ENCODE measurements at regions not wholly inside any gene's neighbourhood (a gene's known extent, or its start where the extent isn't known, plus 50 kb on each side); places are given as distances from the start of the nearest gene placed in this dataset.
"Not testable (repeated sequence)": the region's sequence is repeated elsewhere in the genome, so short reads cannot be mapped to it uniquely, and the experiment has no call there.

- no peak for DNase-seq (ENCODE audit: low read depth)
Measured at GRCh38 chr18:54662986-54663385, 71.9 kb downstream of the DYNAP start.

DNA sequence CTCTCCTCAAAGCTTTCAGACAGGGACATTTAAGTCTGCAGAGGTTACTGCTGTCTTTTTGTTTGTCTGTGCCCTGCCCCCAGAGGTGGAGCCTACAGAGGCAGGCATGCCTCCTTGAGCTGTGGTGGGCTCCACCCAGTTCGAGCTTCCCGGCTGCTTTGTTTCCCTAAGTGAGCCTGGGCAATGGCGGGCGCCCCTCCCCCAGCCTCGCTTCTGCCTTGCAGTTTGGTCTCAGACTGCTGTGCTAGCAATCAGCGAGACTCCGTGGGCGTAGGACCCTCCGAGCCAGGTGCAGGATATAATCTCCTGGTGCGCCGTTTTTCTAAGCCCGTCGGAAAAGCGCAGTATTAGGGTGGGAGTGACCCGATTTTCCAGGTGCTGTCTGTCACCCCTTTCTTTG, 78.7 kb downstream of the DYNAP start:
- not testable (repeated sequence) for DNase-seq (ENCODE audit: low read depth)

- DNase-seq (ENCODE audit: low read depth) = no peak
Measured at GRCh38 chr18:54671291-54671881, 80.3 kb downstream of the DYNAP start.

DNA sequence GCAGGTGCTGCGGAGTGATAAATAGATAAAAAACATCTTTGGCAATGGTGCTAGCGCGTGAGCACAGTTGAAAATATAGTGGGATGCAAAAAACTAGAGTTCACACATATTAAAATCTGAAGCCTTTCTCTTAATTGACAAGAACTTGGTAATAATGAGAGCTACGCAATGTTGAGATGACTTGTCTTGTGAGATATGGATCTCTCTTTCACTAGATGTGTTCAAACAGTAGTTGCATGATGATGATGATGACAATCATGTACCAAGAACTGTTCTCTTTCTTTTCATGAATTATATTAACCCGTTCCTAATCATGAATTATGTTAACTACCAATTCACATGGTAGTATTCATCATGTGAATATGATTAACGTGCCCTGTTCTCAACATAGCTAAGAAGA, 81.1 kb downstream of the DYNAP start:
- DNase-seq (ENCODE audit: low read depth) = no peak

- no peak for DNase-seq (ENCODE audit: low read depth)
Measured at GRCh38 chr18:54672846-54673475, 81.9 kb downstream of the DYNAP start.

GRCh38 chr18:54673936-54674335, 82.9 kb downstream of the DYNAP start:
- no peak for DNase-seq (ENCODE audit: low read depth)

DNA sequence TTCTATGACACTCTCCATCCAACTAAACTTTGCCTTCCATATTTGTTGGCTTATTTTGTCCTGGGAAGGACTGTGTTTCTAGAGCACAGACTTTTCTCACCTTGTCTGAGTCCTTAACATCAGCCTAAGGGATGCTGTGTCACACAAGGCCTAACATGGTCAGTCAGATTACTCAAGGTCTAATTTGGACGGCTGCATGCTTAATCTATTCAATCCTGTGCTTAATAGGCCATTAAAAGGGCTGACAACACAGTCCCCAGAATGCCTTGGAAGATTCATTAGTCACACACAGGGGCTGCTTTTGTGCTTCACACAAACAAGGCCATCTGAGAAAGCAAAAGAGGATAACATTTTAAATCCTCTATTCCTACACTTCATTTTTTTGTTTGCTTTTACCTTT, 84.0 kb downstream of the DYNAP start:
- DNase-seq (ENCODE audit: low read depth) = no peak

GRCh38 chr18:54679318-54680149, 88.5 kb downstream of the DYNAP start:
- no peak for DNase-seq (ENCODE audit: low read depth)

- no peak for DNase-seq (ENCODE audit: low read depth)
Measured at GRCh38 chr18:54684784-54685183, 93.7 kb downstream of the DYNAP start.

- DNase-seq (ENCODE audit: low read depth) = no peak
Measured at GRCh38 chr18:54689319-54689718, 98.3 kb downstream of the DYNAP start.

DNA sequence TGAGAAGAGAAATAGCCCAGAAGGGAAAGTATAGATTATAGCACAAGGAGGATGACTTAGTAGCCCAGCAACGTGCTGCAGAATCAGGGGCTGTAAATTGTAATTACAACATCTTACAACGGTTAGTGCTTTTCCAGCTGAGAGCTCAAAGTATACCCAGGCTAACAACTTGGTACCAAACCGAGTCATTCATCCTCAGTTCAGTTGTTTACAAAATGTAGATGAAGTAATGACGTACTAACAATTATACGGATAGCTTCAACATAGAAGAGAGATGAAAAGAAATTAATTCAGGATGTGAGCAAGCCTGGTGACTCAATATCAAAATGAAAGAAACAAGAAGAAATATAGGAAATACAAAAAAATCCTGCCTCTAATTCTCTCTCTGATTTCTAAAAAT, 99.2 kb downstream of the DYNAP start:
- DNase-seq (ENCODE audit: low read depth) = no peak

DNA sequence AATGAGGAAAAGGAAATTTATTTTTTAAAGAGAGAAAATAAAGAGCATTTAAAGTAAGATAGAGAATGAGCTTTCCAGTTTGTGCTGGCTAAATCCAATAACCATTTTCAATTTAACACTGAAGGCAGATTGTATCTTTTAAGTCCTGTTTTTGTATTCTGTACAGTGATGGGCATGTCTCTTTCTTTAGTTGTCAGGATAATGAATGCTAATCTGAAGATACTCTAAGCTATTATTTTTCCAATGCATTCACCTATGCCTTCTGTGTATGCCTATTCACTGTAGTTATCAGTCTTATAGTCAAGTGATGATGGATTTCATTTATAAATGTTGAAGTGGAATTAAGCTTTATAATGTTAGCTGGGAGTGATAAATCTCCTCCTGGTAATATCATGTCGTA, 101.4 kb downstream of the DYNAP start:
- no peak for DNase-seq (ENCODE audit: low read depth)

DNA sequence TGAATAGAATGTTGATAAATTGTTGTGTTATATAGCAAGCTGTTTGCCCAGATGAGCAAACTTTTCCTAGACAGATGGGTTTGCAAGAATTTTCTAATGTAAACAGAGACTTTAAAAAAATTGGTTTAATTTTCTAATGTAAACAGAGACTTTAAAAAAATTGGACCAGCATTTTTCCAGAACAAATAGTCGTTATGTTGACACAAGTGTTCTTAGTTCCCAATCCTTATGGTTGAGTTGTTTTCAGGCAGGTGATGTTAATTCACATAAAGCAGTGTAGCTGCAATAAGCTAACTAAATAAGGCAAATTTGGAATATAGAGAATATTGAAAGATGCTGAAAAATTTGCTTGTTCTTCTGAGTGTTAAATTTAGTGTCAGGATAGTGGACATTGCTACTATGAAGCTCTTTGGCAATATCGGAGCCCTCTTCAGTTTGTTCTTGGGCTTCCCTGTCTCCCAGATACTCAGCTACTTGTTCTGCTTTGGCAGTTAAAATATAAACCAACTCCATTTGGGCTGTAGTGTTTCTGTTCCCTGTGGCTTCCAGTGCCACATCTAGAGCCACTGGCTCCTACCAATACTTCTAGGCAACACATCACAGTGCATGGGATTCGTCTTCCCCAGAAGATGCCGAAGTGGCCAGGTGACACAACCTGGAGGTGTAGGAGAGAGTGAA, 105.7 kb downstream of the DYNAP start:
- DNase-seq (ENCODE audit: low read depth) = no peak

- DNase-seq (ENCODE audit: low read depth) = no peak
Measured at GRCh38 chr18:54700580-54700979, 109.5 kb downstream of the DYNAP start.

DNA sequence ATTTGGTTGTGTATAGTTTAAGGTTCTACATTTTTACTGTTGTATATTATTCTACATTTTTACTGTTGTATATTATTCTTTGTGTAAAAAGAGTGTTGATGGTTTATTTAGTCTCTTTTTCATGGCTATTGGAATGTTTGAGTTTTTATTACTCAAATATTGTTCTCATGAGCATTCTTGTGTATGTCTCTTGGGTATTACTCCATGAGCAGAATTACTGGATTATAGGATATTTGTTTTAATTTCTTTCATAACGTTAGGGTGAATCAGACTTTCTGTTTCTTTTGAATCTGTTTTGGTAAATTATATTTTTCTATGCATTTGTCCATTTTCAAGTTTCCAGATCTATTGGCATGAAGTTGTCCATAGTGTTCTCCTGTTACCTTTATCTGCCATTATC, 111.6 kb downstream of the DYNAP start:
- DNase-seq (ENCODE audit: low read depth) = no peak

GRCh38 chr18:54710074-54710899, 118.0 kb upstream of the RAB27B start:
- no peak for DNase-seq (ENCODE audit: low read depth)

- DNase-seq (ENCODE audit: low read depth) = no peak
Measured at GRCh38 chr18:54710900-54711281, 117.4 kb upstream of the RAB27B start.

- DNase-seq (ENCODE audit: low read depth) = no peak
Measured at GRCh38 chr18:54712306-54712705, 116.0 kb upstream of the RAB27B start.

- no peak for DNase-seq (ENCODE audit: low read depth)
Measured at GRCh38 chr18:54712758-54713157, 115.5 kb upstream of the RAB27B start.

DNA sequence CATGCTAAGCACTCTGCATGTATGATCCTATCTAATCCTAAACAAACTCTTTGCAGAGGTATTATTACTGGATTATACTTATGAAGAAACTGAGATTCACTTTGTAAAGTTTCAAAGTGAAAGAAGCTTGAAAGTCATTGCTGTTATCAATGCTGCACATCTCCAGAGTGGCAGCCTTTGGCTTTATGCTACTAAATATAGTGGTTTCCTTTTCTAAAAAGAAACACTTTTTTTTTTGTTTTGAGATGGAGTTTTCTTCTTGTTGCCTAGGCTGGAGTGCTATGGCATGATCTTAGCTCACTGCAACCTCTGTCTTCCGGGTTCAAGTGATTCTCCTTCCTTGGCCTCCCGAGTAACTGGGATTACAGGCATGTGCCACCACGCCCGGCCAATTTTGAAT, 114.9 kb upstream of the RAB27B start:
- no peak for DNase-seq (ENCODE audit: low read depth)

DNA sequence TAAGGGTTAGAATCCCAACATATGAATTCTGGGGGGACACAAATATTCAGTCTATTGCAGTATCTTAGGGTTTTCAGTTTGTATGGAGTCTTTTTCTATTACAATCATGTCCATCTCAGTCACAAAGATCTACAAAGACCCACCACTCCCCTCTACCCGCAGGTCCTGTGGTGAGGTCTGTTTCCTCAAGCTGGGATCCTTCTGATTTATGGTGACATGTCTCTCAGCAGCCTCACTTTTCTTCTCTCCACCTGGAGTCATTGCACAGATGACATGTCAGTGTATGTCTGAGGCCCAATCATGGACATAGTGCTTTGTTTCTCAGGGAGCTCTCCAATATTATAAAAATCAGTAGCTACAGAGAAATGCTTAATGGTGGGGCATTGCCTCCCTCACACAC, 113.4 kb upstream of the RAB27B start:
- DNase-seq (ENCODE audit: low read depth) = no peak

DNA sequence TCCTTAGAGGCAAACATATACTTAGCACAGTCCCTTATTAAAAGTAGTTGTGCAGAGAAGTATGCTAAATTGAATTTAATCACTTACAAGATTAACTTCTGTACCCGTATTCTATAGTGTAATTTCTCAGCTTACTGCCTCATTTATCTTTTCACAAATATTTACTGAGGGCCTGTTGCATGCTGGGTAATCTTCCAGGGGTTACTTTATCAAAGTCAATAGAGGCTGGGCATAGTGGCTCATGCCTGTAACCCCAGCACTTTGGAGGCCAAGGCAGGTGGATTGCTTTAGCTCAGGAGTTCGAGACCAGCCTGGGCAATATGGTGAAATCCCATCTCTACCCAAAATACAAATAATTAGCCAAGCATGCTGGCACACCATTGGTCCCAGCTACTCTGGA, 111.7 kb upstream of the RAB27B start:
- no peak for DNase-seq (ENCODE audit: low read depth)
